ENCODE measurements at regions not wholly inside any gene's neighbourhood (a gene's known extent, or its start where the extent isn't known, plus 50 kb on each side); places are given as distances from the start of the nearest gene placed in this dataset.
"Not testable (repeated sequence)": the region's sequence is repeated elsewhere in the genome, so short reads cannot be mapped to it uniquely, and the experiment has no call there.

- no peaks in the 10 kb centered on the region for H3K9me3 ChIP-seq
- no peak overlapping the region for H3K4me3 ChIP-seq
- no peaks in the 10 kb centered on the region for H3K36me3 ChIP-seq
- DNase-seq (ENCODE audit: low spot score in 2 of 2), result no peak
- intact Hi-C loops (cut with DNase I; ENCODE audit: low total_unique reads), result no loop called here
- no peaks in the 10 kb centered on the region for H3K27me3 ChIP-seq
- no peak for TF ChIP-seq CTCF (IDR thresholded peaks at IDR 0.05)
- TF ChIP-seq POLR2A (IDR thresholded peaks at IDR 0.05), result no peak
- TF ChIP-seq POLR2AphosphoS5 (IDR thresholded peaks at IDR 0.05), result no peak
- no peaks in the 10 kb centered on the region for H3K4me1 ChIP-seq
- H3K27ac ChIP-seq, result no peak overlapping the region
Observed at GRCh38 chr10:27383595-27384542, 120.2 kb upstream of the RAB18 start.

- no peak overlapping the region for H3K4me3 ChIP-seq
- no peaks in the 10 kb centered on the region for H3K27me3 ChIP-seq
- H3K27ac ChIP-seq, result no peak overlapping the region
- DNase-seq (ENCODE audit: low spot score in 2 of 2), result no peak
- H3K4me1 ChIP-seq, result no peaks in the 10 kb centered on the region
- no peaks in the 10 kb centered on the region for H3K9me3 ChIP-seq
- TF ChIP-seq CTCF (IDR thresholded peaks at IDR 0.05) (no peak), POLR2AphosphoS5 (IDR thresholded peaks at IDR 0.05) (no peak), POLR2A (IDR thresholded peaks at IDR 0.05) (no peak)
- intact Hi-C loops (cut with DNase I; ENCODE audit: low total_unique reads), result no loop called here
- H3K36me3 ChIP-seq, result no peaks in the 10 kb centered on the region
Observed at GRCh38 chr10:27382176-27382575, 121.9 kb upstream of the RAB18 start.

DNA sequence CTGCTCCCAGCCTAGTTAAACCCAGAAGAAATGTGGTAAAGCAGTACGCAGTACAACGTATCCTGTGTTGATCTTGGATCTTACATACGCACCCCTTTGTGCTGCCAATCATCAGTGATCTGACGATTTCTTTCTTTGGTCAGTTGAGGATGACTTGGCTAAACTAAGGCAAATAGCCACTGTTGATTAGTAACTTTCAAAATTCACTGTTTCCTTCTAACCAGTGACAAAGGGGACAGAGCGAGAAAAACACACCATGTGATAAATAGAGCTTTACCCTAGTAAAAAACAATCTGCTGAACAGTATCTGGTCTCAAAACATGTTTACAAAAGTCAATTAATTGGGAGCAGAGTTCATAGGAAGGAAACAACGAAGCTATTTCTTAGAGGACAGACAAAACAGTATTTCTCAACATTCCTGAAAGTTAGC lies 123.2 kb upstream of the RAB18 start:
- intact Hi-C loops (cut with DNase I; ENCODE audit: low total_unique reads), result no loop called here

GRCh38 chr10:27379041-27379440 lies 125.1 kb upstream of the RAB18 start:
- H3K4me3 ChIP-seq; DNase-seq (ENCODE audit: low spot score in 2 of 2); H3K4me1 ChIP-seq; H3K27me3 ChIP-seq; H3K9me3 ChIP-seq; H3K27ac ChIP-seq; intact Hi-C loops (cut with DNase I; ENCODE audit: low total_unique reads); H3K36me3 ChIP-seq: not testable (repeated sequence)

More for the DNA sequence above, 123.2 kb upstream of the RAB18 start:
- DNase-seq (ENCODE audit: low spot score in 2 of 2), result no peak
- TF ChIP-seq POLR2A (IDR thresholded peaks at IDR 0.05) (no peak), POLR2AphosphoS5 (IDR thresholded peaks at IDR 0.05) (no peak), CTCF (IDR thresholded peaks at IDR 0.05) (no peak)
- Histone ChIP-seq H3K36me3 (no peaks in the 10 kb centered on the region), H3K27ac (no peak overlapping the region), H3K9me3 (no peaks in the 10 kb centered on the region), H3K4me3 (no peak overlapping the region), H3K27me3 (no peaks in the 10 kb centered on the region), H3K4me1 (no peaks in the 10 kb centered on the region)

DNA sequence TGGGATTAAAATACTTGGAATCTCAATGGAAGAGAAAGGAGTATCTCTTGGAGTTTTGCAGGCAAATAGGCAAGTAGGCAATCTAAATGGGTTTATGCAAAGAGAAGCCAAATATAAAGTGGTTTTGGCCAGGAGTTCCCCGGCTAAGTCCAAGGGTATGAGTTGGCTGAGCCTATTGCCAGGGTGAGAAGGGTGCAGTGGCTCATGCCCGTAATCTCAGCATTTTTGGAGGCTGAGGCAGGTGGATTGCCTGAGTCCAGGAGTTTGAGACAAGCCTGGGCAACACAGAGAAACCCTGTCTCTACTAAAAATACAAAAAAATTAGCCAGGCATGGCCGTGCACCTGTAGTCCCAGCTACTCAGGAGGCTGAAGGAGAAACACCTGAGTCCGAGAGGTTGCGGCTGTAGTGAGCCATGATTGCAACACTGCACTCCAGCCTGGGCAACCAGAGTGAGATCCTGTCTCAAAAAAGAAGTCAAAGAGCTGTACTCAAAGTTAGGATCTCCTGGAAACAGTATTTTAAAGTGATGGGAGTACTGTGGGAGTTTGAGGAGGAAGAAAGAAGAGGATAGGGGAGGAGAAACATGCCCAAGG lies 130.4 kb upstream of the RAB18 start:
- Histone ChIP-seq H3K4me1 (no peaks in the 10 kb centered on the region), H3K4me3 (no peak overlapping the region), H3K27ac (no peak overlapping the region), H3K9me3 (no peaks in the 10 kb centered on the region), H3K27me3 (no peaks in the 10 kb centered on the region), H3K36me3 (no peaks in the 10 kb centered on the region)
- no peak for DNase-seq (ENCODE audit: low spot score in 2 of 2)
- intact Hi-C loops (cut with DNase I; ENCODE audit: low total_unique reads), result no loop called here
- TF ChIP-seq CTCF (IDR thresholded peaks at IDR 0.05), result no peak
- no peak for TF ChIP-seq POLR2A (IDR thresholded peaks at IDR 0.05)
- no peak for TF ChIP-seq POLR2AphosphoS5 (IDR thresholded peaks at IDR 0.05)
